Retina (tissue), 1 donor: ENCODE measurements at regions not wholly inside any gene's neighbourhood (a gene's known extent, or its start where the extent isn't known, plus 50 kb on each side); places are given as distances from the start of the nearest gene placed in this dataset.

ENCODE experiments used
- DNase-seq: peaks from one replicate; pipeline ENCODE4 v3.0.0-alpha.2; 2016

DNA sequence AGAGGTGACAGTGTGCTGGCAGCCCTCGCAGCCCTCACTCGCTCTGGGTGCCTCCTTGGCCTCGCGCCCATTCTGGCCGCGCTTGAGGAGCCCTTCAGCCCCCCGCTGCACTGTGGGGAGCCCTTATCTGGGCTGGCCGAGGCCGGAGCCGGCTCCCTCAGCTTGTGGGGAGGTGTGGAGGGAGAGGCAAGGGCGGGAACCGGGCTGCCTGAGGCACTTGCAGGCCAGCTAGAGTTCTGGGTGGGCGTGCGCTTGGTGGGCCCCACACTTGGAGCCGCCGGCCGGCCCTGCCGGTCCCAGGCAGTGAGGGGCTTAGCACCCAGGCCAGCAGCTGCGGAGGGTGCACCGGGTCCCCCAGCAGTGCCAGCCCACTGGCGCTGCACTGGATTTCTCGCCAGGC is 1480.9 kb upstream of the SLC39A10 start:
- no peak for DNase-seq

DNA sequence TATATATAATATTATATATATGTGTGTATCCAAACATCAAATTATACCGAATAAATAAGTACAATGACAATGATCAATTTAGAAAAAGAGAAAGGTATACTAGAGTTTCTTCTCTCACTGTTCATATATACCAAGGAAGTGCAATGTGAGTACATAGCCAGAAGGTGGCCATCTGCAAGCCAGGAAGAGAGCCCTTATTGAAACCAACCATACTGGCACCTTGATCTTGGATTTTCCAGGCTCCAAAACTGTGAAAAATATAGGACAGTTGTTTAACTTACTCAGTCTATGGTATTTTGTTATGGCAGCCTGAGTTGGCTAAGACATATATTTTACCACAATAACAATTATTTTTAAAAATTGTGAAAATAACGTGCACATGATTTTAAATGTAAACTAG is 1490.2 kb upstream of the SLC39A10 start:
- DNase-seq = no peak

GRCh38 chr2:194155431-194155830 is 1501.6 kb upstream of the SLC39A10 start:
- no peak for DNase-seq

DNA sequence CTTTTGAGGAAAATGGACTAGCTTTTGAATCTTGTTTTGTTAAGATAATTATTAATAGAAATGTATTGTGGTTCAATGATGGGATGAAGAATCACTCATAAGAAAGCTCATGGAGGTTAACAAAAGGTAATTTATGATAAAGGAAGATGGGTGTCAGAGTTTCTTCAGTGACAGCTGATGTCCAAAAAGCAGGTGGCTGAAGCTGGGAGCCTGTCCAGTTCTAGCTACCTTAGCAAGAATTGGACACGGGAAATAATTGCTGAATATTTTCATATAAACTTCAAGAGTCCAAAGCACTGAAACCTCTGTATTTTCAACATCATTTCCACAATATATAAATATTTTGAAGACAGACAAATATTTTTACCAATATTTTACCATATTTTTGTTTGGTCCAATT is 1505.8 kb upstream of the SLC39A10 start:
- DNase-seq = no peak

- no peak for DNase-seq
Measured at GRCh38 chr2:194135463-194135862, 1521.6 kb upstream of the SLC39A10 start.

DNA sequence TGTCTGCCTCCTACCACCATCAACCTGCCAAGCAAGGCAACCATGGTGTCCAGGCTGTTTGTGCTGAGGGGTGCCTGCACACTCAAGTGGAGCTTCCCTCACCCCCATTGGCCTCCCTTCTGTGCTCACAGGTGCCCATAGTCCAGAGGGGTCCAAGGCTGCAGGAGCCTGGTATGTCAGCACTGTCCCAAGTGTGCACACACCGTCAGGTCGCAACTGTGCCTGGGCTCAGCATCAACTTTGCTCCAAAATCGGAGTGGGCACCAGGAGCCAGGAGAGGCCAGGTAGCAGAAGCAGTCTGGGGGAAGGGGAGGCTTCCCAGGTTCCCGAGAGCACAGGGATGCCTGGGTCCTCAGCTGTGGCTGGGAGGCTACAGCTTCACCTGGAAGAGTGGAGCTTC is 1528.2 kb upstream of the SLC39A10 start:
- DNase-seq = no peak

DNA sequence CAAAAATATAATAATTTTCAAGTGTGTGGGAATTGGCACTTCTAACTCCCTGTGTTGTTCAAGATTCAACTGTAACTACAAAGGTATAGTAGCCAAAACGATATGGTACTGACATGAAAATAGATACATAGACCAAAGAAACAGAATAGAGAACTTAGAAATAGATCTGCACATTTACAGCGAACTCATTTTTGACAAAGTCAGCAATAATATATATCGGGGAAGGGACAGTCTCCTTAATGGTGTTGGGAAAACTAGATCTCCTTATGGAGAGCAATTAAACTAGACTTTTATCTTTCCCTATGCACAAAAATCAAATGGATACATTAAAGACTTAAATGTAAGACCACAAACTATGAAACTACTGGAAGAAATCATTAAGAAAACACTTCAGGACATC is 1530.6 kb upstream of the SLC39A10 start:
- no peak for DNase-seq

GRCh38 chr2:194116861-194117260 is 1540.2 kb upstream of the SLC39A10 start:
- DNase-seq = no peak

DNA sequence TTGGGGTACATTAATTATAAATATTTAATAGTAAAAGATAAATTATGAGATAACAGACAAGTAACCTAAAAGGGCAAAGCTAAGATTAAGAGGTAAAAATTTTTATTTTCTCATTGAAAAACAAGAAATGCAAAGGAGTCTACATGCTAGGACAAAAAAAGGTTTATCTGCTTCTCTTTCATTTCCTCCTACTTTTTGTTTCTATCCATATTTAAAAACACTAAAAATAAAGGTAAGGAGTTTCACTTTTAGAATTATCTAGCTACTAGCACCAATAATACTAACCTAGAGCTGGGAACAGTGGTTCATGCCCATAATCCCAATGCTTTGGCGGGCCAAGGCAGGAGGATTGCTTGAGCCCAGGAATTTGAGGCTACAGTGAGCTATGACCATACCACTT is 1551.7 kb upstream of the SLC39A10 start:
- DNase-seq = no peak

- no peak for DNase-seq
Measured at GRCh38 chr2:194104687-194105086, 1552.3 kb upstream of the SLC39A10 start.

- DNase-seq = no peak
Measured at GRCh38 chr2:194103941-194104659, 1552.9 kb upstream of the SLC39A10 start.

DNA sequence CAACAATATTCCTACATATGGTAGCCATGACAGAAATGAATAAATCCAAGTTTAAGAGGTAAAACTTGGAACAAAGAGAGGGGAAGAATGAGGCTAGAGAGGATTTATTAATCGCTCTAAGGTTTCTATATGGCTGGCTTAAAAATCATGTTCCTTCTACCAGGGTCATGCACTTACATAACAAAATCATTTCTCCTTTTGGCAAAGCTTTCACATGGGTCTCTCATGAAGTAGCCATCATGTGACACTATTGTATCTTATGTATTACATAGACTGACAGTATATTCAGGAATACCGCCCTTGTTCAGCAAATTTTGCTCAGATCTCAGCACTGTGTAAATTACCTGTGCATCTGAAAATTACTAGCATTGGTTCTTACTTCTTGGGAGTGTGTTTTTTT is 1554.5 kb upstream of the SLC39A10 start:
- no peak for DNase-seq

- DNase-seq = no peak
Measured at GRCh38 chr2:194100201-194100600, 1556.8 kb upstream of the SLC39A10 start.

- no peak for DNase-seq
Measured at GRCh38 chr2:194096402-194096801, 1560.6 kb upstream of the SLC39A10 start.

GRCh38 chr2:194095359-194095758 is 1561.7 kb upstream of the SLC39A10 start:
- no peak for DNase-seq

DNA sequence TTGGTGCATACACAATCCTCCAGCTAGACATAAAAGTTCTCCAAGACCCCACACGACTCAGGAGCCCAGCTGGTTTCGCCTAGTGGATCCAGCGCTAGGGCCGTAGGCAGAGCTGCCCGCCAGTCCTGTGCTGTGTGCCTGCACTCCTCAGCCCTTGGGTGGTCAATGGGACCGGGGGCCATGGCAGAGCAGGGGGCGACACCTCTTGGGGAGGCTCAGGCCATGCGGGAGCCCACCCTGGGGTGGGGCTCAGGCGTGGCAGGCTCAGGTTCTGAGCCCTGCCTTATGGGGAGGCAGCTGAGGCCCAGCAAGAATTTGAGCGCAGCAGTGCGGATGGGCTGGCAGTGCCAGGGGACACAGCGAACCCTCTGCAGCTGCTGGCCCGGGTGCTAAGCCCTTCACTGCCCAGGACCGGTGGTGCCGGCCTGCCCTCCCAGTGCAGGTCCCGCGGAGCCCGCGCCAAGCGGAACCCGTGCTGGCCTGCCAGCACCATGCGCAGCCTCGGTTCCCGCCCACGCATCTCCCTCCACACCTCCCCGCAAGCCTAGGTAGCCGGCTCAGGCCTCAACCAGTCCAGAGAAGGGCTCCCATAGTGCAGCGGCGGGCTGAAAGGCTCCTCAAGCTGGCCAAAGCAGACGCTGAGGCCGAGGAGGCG is 1566.6 kb upstream of the SLC39A10 start:
- DNase-seq = no peak

DNA sequence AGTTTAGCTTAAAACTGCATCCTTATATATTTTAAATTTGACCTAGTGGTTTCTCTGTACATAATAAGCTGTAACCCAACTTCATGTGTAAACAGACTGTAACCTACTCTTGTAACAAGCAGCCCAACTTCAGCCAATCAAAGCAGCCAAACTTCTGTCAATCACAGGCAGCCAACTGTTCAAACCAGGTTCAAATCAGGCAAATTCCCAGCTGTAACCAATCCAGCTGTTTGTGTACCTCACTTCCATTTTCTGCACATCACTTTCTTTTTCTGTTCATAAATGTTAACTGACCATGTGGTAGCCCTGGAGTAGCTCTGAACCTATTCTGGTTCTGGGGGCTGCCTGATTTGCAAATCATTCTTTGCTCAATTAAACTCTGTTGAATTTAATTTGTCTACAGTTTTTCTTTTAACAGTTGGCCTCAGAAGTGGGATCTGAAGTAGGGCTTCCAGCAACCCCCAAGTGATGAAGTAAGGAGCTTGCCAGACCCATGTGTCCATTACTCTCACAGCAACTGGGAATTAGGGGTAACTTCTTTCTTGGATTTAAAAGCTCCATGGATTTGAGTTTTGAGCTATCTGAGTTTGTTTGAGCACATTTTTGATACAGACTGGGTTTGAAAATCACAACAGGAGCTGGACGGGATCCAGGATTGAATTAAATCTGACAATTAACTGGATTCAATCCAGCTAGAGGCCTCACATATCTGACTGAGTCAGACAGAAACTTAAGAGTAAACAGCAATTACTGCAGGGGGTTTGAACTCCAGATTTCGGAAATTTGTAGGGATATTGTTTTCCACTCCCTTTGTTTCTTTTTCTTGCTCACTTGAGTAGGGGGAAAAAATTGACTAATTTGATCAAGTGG is 1569.7 kb upstream of the SLC39A10 start:
- DNase-seq = no peak

GRCh38 chr2:194086129-194086528 is 1570.9 kb upstream of the SLC39A10 start:
- DNase-seq = no peak

DNA sequence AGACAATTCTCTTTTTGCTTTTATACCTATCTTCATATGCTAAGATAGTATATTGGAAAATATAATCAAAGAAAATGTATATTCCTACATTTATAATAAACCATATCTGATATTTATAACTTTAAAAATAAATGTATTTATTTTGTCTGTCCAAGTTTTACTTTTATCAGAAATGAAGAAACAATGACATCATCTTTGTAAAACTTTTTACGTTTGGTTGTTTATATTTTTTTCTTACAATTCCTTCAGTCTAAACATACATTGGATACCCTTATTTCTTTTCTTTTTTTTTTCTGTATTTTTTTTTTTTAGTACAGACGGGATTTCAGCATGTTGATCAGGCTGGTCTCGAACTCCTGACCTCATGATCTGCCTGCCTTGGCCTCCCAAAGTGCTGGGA is 1577.0 kb upstream of the SLC39A10 start:
- DNase-seq = no peak

GRCh38 chr2:194077366-194077765 is 1579.7 kb upstream of the SLC39A10 start:
- no peak for DNase-seq

- no peak for DNase-seq
Measured at GRCh38 chr2:194062401-194062800, 1594.6 kb upstream of the SLC39A10 start.

DNA sequence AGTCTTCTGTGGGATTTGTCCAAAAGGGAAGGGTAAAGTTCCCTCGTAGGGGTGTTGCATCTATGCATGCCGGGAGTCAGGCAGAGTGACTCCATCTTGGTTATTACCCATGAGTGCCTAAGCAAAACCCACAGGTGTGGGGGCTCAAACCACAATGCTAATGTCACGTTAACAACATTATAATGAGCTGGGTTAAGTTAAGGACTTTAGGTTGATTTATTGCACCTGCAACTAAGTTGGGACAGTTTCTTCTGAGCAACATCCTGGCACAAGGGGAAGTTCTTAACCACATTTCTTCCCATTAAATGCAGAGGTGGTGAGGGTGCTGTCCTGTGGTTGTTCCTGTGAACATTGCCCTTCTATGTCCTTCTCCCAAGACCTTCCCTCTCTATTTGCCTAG is 1596.8 kb upstream of the SLC39A10 start:
- no peak for DNase-seq

GRCh38 chr2:194054313-194054712 is 1602.7 kb upstream of the SLC39A10 start:
- no peak for DNase-seq

- DNase-seq = no peak
Measured at GRCh38 chr2:194044321-194044720, 1612.7 kb upstream of the SLC39A10 start.
